AG09319 (cell line): ENCODE measurements at regions not wholly inside any gene's neighbourhood (a gene's known extent, or its start where the extent isn't known, plus 50 kb on each side); places are given as distances from the start of the nearest gene placed in this dataset.

ENCODE experiments used
- DNase-seq: peaks from one replicate; pipeline ENCODE4 v3.0.0-alpha.2; 2010; ENCODE audit warnings: low read depth; ENCODE audit errors: extremely low read depth
- CTCF ChIP-seq: IDR thresholded peaks from 2 replicates; pipeline ENCODE4 v1.5.1; 2011; ENCODE audit warnings: low read depth, mild to moderate bottlenecking, inconsistent platforms, low read length, moderate library complexity

GRCh38 chr5:89930591-89931392 lies 478.8 kb downstream of the CETN3 start:
- peak; percentile 23 for DNase-seq
- TF ChIP-seq CTCF, result no peak

GRCh38 chr5:89929834-89930233 lies 479.7 kb downstream of the CETN3 start:
- no peak for TF ChIP-seq CTCF
- DNase-seq, result no peak

GRCh38 chr5:89929173-89929572 lies 480.4 kb downstream of the CETN3 start:
- no peak for DNase-seq
- no peak for TF ChIP-seq CTCF

- no peak for DNase-seq
- no peak for TF ChIP-seq CTCF
Observed at GRCh38 chr5:89922161-89922560, 487.4 kb downstream of the CETN3 start.

GRCh38 chr5:89917112-89917511 lies 492.4 kb downstream of the CETN3 start:
- DNase-seq, result no peak
- TF ChIP-seq CTCF, result no peak

- TF ChIP-seq CTCF, result no peak
- DNase-seq, result no peak
Observed at GRCh38 chr5:89916131-89916530, 493.4 kb downstream of the CETN3 start.

- DNase-seq, result no peak
- no peak for TF ChIP-seq CTCF
Observed at GRCh38 chr5:89908876-89909275, 500.7 kb downstream of the CETN3 start.
